Activated CD4-positive, alpha-beta T cell treated with anti-CD3 and anti-CD28 coated beads, Interleukin-2, amount 50 U/mL, for 48 hours (primary cell): ENCODE measurements at regions not wholly inside any gene's neighbourhood (a gene's known extent, or its start where the extent isn't known, plus 50 kb on each side); places are given as distances from the start of the nearest gene placed in this dataset.
"Not testable (repeated sequence)": the region's sequence is repeated elsewhere in the genome, so short reads cannot be mapped to it uniquely, and the experiment has no call there.

Experiments
- DNase-seq, 2 experiments: peaks; one replicate each; pipeline ENCODE4 v3.0.0-alpha.2; 2020

DNA sequence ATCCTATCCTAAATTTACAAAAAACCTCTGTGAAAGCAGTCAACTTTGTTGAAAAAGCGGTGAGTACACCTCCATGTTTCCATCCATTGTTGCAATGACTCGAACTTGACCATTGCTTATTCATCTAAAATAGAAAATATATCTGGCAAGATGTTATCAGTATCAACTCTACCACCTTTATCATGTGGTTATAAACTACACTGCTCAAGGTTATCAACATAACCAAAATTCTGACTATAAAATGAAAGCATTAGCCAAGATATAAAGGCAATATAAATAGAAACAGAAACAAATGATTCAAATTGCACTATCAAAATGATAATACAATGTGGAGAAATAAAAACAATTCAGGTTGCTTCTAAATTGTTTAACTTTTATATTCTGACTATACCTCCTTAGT is 150.0 kb downstream of the AVL9 start:
- DNase-seq: not testable (repeated sequence)

DNA sequence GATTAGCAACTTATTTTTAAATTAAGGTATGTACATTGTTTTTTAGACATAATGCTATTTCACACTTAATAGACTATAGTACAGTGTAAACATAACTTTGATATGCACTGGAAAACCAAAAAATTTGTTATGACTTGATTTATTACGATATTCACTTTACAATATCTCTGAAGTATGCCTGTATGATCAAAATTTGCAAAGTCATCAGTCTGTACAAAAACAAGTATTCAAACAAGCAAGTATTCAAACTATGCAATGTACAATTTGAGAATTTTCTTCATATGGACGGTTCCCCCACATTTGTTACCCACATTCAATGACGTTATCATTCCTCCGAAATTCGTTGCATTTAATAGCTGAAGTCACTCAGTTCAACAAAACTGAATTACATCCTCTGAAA is 147.9 kb downstream of the AVL9 start:
- no peak for DNase-seq

DNA sequence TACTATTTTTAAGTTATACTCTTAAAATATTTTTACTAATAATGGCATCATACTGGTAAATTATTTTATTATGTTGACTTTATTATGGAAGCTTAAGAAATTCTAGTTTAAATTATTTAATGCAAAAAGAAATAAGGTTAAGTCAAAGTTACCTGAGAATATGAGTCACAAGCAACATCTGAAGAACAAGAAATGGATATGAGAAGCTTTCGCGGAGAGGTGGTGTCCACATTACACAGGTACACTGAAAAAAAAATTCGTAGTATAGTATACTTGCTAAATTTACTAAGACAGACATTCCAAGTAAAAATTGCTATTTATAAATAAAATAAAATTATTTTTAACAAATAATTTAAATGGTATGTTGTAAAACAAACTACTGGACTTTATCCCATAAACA is 143.8 kb downstream of the AVL9 start:
- DNase-seq: no peak

DNA sequence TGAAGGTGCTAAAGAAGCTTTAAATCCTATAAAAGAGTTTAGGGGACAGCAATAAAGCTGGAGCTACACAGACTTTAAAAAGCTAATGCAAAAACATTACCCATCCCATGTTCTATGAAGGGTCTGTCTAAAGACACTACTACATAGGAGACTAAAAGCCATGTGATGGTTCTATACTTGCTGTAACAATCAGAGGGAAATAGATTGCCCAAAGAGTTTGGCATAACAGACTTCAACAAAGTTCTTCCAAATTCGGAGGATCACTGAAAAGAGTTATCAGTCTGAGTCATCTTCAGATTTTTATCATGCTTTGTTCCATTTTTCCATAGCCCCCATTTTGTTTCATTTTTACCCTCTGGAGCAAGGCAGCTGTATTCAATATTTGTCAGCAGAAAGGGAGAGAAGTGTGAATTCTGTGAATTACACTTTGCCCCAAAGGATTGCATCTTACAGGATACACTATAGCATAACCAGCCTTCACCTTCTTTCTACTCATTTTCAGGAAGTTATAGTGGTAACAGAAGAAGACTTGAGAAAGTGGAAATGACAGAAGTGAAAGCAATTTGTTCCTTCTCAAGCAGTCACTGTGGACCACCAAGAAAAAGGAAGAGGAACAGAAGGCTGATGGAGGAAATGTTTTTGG is 143.3 kb downstream of the AVL9 start:
- DNase-seq: not testable (repeated sequence)
